Neural cell (in vitro differentiated cells): ENCODE measurements at regions not wholly inside any gene's neighbourhood (a gene's known extent, or its start where the extent isn't known, plus 50 kb on each side); places are given as distances from the start of the nearest gene placed in this dataset.

Experiments
- EP300 ChIP-seq: fragments of 450-650 bp; conservative IDR thresholded peaks from 2 replicates; pipeline ENCODE4 v1.6.1; 2014; ENCODE audit warnings: antibody characterized with exemption, mild to moderate bottlenecking, moderate library complexity; ENCODE audit not compliant: poor library complexity, severe bottlenecking
- POLR2AphosphoS5 ChIP-seq: IDR thresholded peaks from 2 replicates; pipeline ENCODE4 v1.6.1; 2012
- REST ChIP-seq: IDR thresholded peaks from 2 replicates; pipeline ENCODE4 v1.6.1; 2012; ENCODE audit warnings: borderline replicate concordance
- TAF1 ChIP-seq: IDR thresholded peaks from 2 replicates; pipeline ENCODE4 v1.6.1; 2012; ENCODE audit warnings: low read depth
- TF ChIP-seq, protein P1 (sequence below): fragments of 450-650 bp; IDR thresholded peaks from 2 replicates; pipeline ENCODE4 v1.5.1; 2014; ENCODE audit warnings: antibody characterized with exemption, mild to moderate bottlenecking, moderate library complexity; ENCODE audit not compliant: poor library complexity, severe bottlenecking

DNA sequence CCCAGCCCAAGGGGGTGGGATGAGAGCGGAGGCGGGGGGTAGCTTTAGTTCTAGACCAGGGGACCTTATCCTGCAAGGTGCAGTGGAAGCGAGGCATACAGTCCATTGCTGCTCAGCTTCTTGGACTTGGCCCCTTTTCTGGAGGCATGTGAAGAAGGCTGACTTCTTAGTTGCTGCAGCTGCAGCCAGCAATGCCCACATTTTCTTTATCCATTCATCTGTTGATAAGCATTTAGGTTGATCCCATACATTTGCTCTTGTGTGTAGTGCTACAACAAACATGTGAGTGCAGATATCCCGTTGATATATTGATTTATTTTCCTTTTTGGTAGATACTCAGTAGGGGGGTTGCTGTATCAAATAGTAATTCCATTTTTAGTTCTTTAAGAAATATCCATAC lies 461.2 kb upstream of the IMPG1 start:
- TF ChIP-seq, protein P1, sequence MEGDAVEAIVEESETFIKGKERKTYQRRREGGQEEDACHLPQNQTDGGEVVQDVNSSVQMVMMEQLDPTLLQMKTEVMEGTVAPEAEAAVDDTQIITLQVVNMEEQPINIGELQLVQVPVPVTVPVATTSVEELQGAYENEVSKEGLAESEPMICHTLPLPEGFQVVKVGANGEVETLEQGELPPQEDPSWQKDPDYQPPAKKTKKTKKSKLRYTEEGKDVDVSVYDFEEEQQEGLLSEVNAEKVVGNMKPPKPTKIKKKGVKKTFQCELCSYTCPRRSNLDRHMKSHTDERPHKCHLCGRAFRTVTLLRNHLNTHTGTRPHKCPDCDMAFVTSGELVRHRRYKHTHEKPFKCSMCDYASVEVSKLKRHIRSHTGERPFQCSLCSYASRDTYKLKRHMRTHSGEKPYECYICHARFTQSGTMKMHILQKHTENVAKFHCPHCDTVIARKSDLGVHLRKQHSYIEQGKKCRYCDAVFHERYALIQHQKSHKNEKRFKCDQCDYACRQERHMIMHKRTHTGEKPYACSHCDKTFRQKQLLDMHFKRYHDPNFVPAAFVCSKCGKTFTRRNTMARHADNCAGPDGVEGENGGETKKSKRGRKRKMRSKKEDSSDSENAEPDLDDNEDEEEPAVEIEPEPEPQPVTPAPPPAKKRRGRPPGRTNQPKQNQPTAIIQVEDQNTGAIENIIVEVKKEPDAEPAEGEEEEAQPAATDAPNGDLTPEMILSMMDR, result no peak
- TF ChIP-seq POLR2AphosphoS5, result no peak
- TF ChIP-seq REST, result no peak
- TF ChIP-seq EP300, result no peak
- TF ChIP-seq TAF1, result no peak
